Chondrocyte (in vitro differentiated cells): ENCODE measurements at regions not wholly inside any gene's neighbourhood (a gene's known extent, or its start where the extent isn't known, plus 50 kb on each side); places are given as distances from the start of the nearest gene placed in this dataset.

Source experiments
- DNase-seq: peaks from one replicate; pipeline ENCODE4 v3.0.0; 2021; ENCODE audit warnings: mixed read lengths, low spot score
- H3K27ac Mint-ChIP-seq: one replicate; pipeline ENCODE4 v1.8.0; 2021; ENCODE audit warnings: mild to moderate bottlenecking, moderate library complexity, mixed read lengths; ENCODE audit not compliant: unreplicated experiment
- H3K27me3 Mint-ChIP-seq: 2 replicates; pipeline ENCODE4 v1.8.0; 2021; ENCODE audit warnings: low read depth, mixed read lengths
- H3K36me3 Mint-ChIP-seq: 2 replicates; pipeline ENCODE4 v1.8.0; 2021; ENCODE audit warnings: low read depth, mixed read lengths
- H3K4me1 Mint-ChIP-seq: 2 replicates; pipeline ENCODE4 v1.8.0; 2021; ENCODE audit warnings: low read depth, mild to moderate bottlenecking, mixed read lengths
- H3K4me3 Mint-ChIP-seq: one replicate; pipeline ENCODE4 v1.8.0; 2021; ENCODE audit warnings: mild to moderate bottlenecking, moderate library complexity, mixed read lengths; ENCODE audit not compliant: unreplicated experiment
- H3K9me3 Mint-ChIP-seq: 2 replicates; pipeline ENCODE4 v1.8.0; 2021; ENCODE audit warnings: low read depth, mixed read lengths
- CTCF ChIP-seq: fragments of 200-600 bp; sonication (generic); IDR thresholded peaks from 2 replicates; pipeline ENCODE4 v1.5.0; 2021; ENCODE audit warnings: antibody characterized with exemption, mild to moderate bottlenecking, moderate library complexity

GRCh38 chr15:70279096-70279495, 181.4 kb upstream of the TLE3 start:
- no peaks in the 10 kb centered on the region for H3K36me3 Mint-ChIP-seq
- peaks cover 8% of the 10 kb centered on the region for H3K4me1 Mint-ChIP-seq
- H3K4me3 Mint-ChIP-seq: no peak overlapping the region
- H3K27ac Mint-ChIP-seq: no peak overlapping the region
- no peak for TF ChIP-seq CTCF
- H3K27me3 Mint-ChIP-seq: peaks cover 27% of the 10 kb centered on the region
- peaks cover 4% of the 10 kb centered on the region for H3K9me3 Mint-ChIP-seq
- DNase-seq: no peak

GRCh38 chr15:70278644-70279043, 180.9 kb upstream of the TLE3 start:
- DNase-seq: no peak
- Mint-ChIP-seq H3K9me3 (peaks cover 4% of the 10 kb centered on the region), H3K27ac (no peak overlapping the region), H3K4me1 (peaks cover 8% of the 10 kb centered on the region), H3K36me3 (no peaks in the 10 kb centered on the region), H3K4me3 (no peak overlapping the region), H3K27me3 (peaks cover 27% of the 10 kb centered on the region)
- no peak for TF ChIP-seq CTCF

- H3K4me1 Mint-ChIP-seq: peaks cover 8% of the 10 kb centered on the region
- no peak overlapping the region for H3K27ac Mint-ChIP-seq
- peaks cover 23% of the 10 kb centered on the region for H3K27me3 Mint-ChIP-seq
- peaks cover under 1% of the 10 kb centered on the region for H3K9me3 Mint-ChIP-seq
- H3K36me3 Mint-ChIP-seq: no peaks in the 10 kb centered on the region
- no peak for TF ChIP-seq CTCF
- DNase-seq: no peak
- H3K4me3 Mint-ChIP-seq: no peak overlapping the region
Observed at GRCh38 chr15:70277556-70277955, 179.8 kb upstream of the TLE3 start.

GRCh38 chr15:70276401-70276800, 178.7 kb upstream of the TLE3 start:
- no peak for TF ChIP-seq CTCF
- H3K4me1 Mint-ChIP-seq: peaks cover 5% of the 10 kb centered on the region
- H3K4me3 Mint-ChIP-seq: no peak overlapping the region
- no peaks in the 10 kb centered on the region for H3K36me3 Mint-ChIP-seq
- H3K27ac Mint-ChIP-seq: no peak overlapping the region
- DNase-seq: no peak
- peaks cover 22% of the 10 kb centered on the region for H3K27me3 Mint-ChIP-seq
- no peaks in the 10 kb centered on the region for H3K9me3 Mint-ChIP-seq

- Mint-ChIP-seq H3K4me1 (peaks cover 12% of the 10 kb centered on the region), H3K27me3 (peaks cover 22% of the 10 kb centered on the region), H3K9me3 (no peaks in the 10 kb centered on the region), H3K4me3 (no peak overlapping the region), H3K27ac (no peak overlapping the region), H3K36me3 (no peaks in the 10 kb centered on the region)
- TF ChIP-seq CTCF: no peak
- DNase-seq: no peak
Observed at GRCh38 chr15:70275461-70276138, 177.9 kb upstream of the TLE3 start.
